ENCODE measurements at regions not wholly inside any gene's neighbourhood (a gene's known extent, or its start where the extent isn't known, plus 50 kb on each side); places are given as distances from the start of the nearest gene placed in this dataset.

GRCh38 chr13:29925457-29926097 lies 75.2 kb upstream of the UBL3 start:
- TF ChIP-seq POLR2AphosphoS5 (IDR thresholded peaks at IDR 0.05), result peak in 1 of 2 donors; percentile 57
- TF ChIP-seq EP300 (IDR thresholded peaks at IDR 0.05), result peak in 1 of 4 donors; percentile 73
- TF ChIP-seq CTCF (IDR thresholded peaks at IDR 0.05), result no peak

Data from upper lobe of left lung (tissue), 4 donors.